ENCODE measurements at regions not wholly inside any gene's neighbourhood (a gene's known extent, or its start where the extent isn't known, plus 50 kb on each side); places are given as distances from the start of the nearest gene placed in this dataset.

- Histone ChIP-seq H3K27me3 (ENCODE audit: low read length) (no peaks in the 10 kb centered on the region), H4K20me1 (ENCODE audit: low read depth, low read length) (no peaks in the 10 kb centered on the region), H3K9me3 (ENCODE audit: insufficient read depth, low read length) (no peaks in the 10 kb centered on the region; the same call in 1 of the 2 replicates), H3K27ac (ENCODE audit: low read depth, low read length) (no peak overlapping the region), H3K79me2 (ENCODE audit: insufficient read depth, low read length) (no peaks in the 10 kb centered on the region), H3K9me2 (replicated peaks; ENCODE audit: insufficient read depth, low read length) (no peaks in the 10 kb centered on the region), H3K4me3 (ENCODE audit: insufficient read depth, low read length, poor library complexity, severe bottlenecking) (no peak overlapping the region), H3K9ac (ENCODE audit: low read length) (no peak overlapping the region), H3F3A (ENCODE audit: insufficient read depth) (no peaks in the 10 kb centered on the region), H3K4me2 (ENCODE audit: low read depth, low read length, poor library complexity, severe bottlenecking) (no peak overlapping the region), H2AFZ (ENCODE audit: low read depth, low read length, severe bottlenecking) (no peak overlapping the region), H3K36me3 (ENCODE audit: low read length) (no peaks in the 10 kb centered on the region)
- TF ChIP-seq EZH2phosphoT487 (conservative IDR thresholded peaks at IDR 0.05; ENCODE audit: low read length) (no peak), CTCF (IDR thresholded peaks at IDR 0.05; ENCODE audit: insufficient read depth, low read length, poor library complexity, severe bottlenecking) (no peak)
These were observed 77.6 kb upstream of the SHH start for GRCh38 chr7:155889636-155890511.

DNA sequence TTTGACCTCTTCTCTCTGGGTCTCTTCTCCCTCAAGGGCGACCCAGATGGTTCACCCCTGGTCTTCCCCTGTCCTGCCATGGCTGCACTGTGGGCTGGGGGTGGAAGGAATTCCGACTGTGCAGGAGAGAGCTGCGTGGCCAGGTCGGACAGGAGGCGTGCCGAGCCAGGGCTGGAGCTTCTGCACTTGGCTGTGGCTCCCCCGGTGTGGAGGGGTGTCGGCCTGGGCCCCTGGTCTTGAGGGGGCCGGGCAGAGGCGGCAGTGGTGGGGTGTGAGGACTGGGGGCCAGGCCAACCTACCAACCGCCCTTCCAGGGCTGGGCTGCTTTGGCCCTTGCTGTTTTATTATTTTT lies 74.9 kb upstream of the SHH start:
- TF ChIP-seq CTCF (IDR thresholded peaks at IDR 0.05; ENCODE audit: insufficient read depth, low read length, poor library complexity, severe bottlenecking) = no peak
- no peak for TF ChIP-seq EZH2phosphoT487 (conservative IDR thresholded peaks at IDR 0.05; ENCODE audit: low read length)
- H4K20me1 ChIP-seq (ENCODE audit: low read depth, low read length) = no peaks in the 10 kb centered on the region
- H3K79me2 ChIP-seq (ENCODE audit: insufficient read depth, low read length) = no peaks in the 10 kb centered on the region
- H3K4me3 ChIP-seq (ENCODE audit: insufficient read depth, low read length, poor library complexity, severe bottlenecking) = no peak overlapping the region
- H3K36me3 ChIP-seq (ENCODE audit: low read length) = no peaks in the 10 kb centered on the region
- no peaks in the 10 kb centered on the region for H3K27me3 ChIP-seq (ENCODE audit: low read length)
- no peak overlapping the region for H2AFZ ChIP-seq (ENCODE audit: low read depth, low read length, severe bottlenecking)
- no peaks in the 10 kb centered on the region for H3K9me2 ChIP-seq (replicated peaks; ENCODE audit: insufficient read depth, low read length)
- H3K4me2 ChIP-seq (ENCODE audit: low read depth, low read length, poor library complexity, severe bottlenecking) = no peak overlapping the region
- no peaks in the 10 kb centered on the region for H3F3A ChIP-seq (ENCODE audit: insufficient read depth)
- H3K9ac ChIP-seq (ENCODE audit: low read length) = no peak overlapping the region
- no peaks in the 10 kb centered on the region; the same call in 1 of the 2 replicates for H3K9me3 ChIP-seq (ENCODE audit: insufficient read depth, low read length)
- no peak overlapping the region for H3K27ac ChIP-seq (ENCODE audit: low read depth, low read length)

GRCh38 chr7:155886391-155887173 lies 74.3 kb upstream of the SHH start:
- Histone ChIP-seq H3K9ac (ENCODE audit: low read length) (no peak overlapping the region), H3K27ac (ENCODE audit: low read depth, low read length) (no peak overlapping the region), H3K27me3 (ENCODE audit: low read length) (no peaks in the 10 kb centered on the region), H3K36me3 (ENCODE audit: low read length) (no peaks in the 10 kb centered on the region), H3K9me3 (ENCODE audit: insufficient read depth, low read length) (no peaks in the 10 kb centered on the region; the same call in 1 of the 2 replicates), H4K20me1 (ENCODE audit: low read depth, low read length) (no peaks in the 10 kb centered on the region), H3K79me2 (ENCODE audit: insufficient read depth, low read length) (no peaks in the 10 kb centered on the region), H2AFZ (ENCODE audit: low read depth, low read length, severe bottlenecking) (no peak overlapping the region), H3K9me2 (replicated peaks; ENCODE audit: insufficient read depth, low read length) (no peaks in the 10 kb centered on the region), H3F3A (ENCODE audit: insufficient read depth) (no peaks in the 10 kb centered on the region), H3K4me2 (ENCODE audit: low read depth, low read length, poor library complexity, severe bottlenecking) (no peak overlapping the region), H3K4me3 (ENCODE audit: insufficient read depth, low read length, poor library complexity, severe bottlenecking) (no peak overlapping the region)
- TF ChIP-seq CTCF (IDR thresholded peaks at IDR 0.05; ENCODE audit: insufficient read depth, low read length, poor library complexity, severe bottlenecking) = no peak
- TF ChIP-seq EZH2phosphoT487 (conservative IDR thresholded peaks at IDR 0.05; ENCODE audit: low read length) = no peak
